HG03442 (cell line): ENCODE measurements at regions not wholly inside any gene's neighbourhood (a gene's known extent, or its start where the extent isn't known, plus 50 kb on each side); places are given as distances from the start of the nearest gene placed in this dataset.

Experiments
- ATAC-seq: cut with Tn5 transposase; IDR thresholded peaks from one replicate; pipeline ENCODE4 v1.9.1; 2021; ENCODE audit warnings: mild to moderate bottlenecking, moderate library complexity; ENCODE audit not compliant: unreplicated experiment

- no peak for ATAC-seq
Observed at GRCh38 chr9:19600538-19600937, 188.3 kb downstream of the SLC24A2 start.

- no peak for ATAC-seq
Observed at GRCh38 chr9:19598722-19599121, 189.9 kb downstream of the ACER2 start.

- no peak for ATAC-seq
Observed at GRCh38 chr9:19597176-19597575, 188.4 kb downstream of the ACER2 start.

GRCh38 chr9:19595003-19595402, 186.2 kb downstream of the ACER2 start:
- no peak for ATAC-seq

GRCh38 chr9:19587678-19588077, 178.9 kb downstream of the ACER2 start:
- no peak for ATAC-seq

GRCh38 chr9:19583890-19584289, 175.1 kb downstream of the ACER2 start:
- no peak for ATAC-seq

GRCh38 chr9:19577411-19577810, 168.6 kb downstream of the ACER2 start:
- ATAC-seq: no peak

GRCh38 chr9:19568946-19569345, 160.1 kb downstream of the ACER2 start:
- no peak for ATAC-seq

- no peak for ATAC-seq
Observed at GRCh38 chr9:19564396-19565061, 155.7 kb downstream of the ACER2 start.

- no peak for ATAC-seq
Observed at GRCh38 chr9:19555214-19555613, 146.4 kb downstream of the ACER2 start.

GRCh38 chr9:19554529-19554928, 145.7 kb downstream of the ACER2 start:
- no peak for ATAC-seq

GRCh38 chr9:19553441-19553840, 144.6 kb downstream of the ACER2 start:
- no peak for ATAC-seq

GRCh38 chr9:19552282-19553105, 143.7 kb downstream of the ACER2 start:
- no peak for ATAC-seq

GRCh38 chr9:19551124-19551929, 142.5 kb downstream of the ACER2 start:
- ATAC-seq: peak; percentile 65

GRCh38 chr9:19550009-19550408, 141.2 kb downstream of the ACER2 start:
- ATAC-seq: no peak

- no peak for ATAC-seq
Observed at GRCh38 chr9:19533373-19533772, 124.6 kb downstream of the ACER2 start.

- no peak for ATAC-seq
Observed at GRCh38 chr9:19527663-19528062, 118.9 kb downstream of the ACER2 start.

- no peak for ATAC-seq
Observed at GRCh38 chr9:19522558-19522957, 113.7 kb downstream of the ACER2 start.

GRCh38 chr9:19521205-19521604, 112.4 kb downstream of the ACER2 start:
- ATAC-seq: no peak

GRCh38 chr9:19517202-19517942, 108.6 kb downstream of the ACER2 start:
- peak; percentile 45 for ATAC-seq

- ATAC-seq: no peak
Observed at GRCh38 chr9:19516348-19516747, 107.5 kb downstream of the ACER2 start.
